ENCODE measurements at regions not wholly inside any gene's neighbourhood (a gene's known extent, or its start where the extent isn't known, plus 50 kb on each side); places are given as distances from the start of the nearest gene placed in this dataset.

GRCh38 chr13:104477261-104477660 is 1411.0 kb upstream of the SLC10A2 start:
- TF ChIP-seq YY1 (IDR thresholded peaks at IDR 0.05; ENCODE audit: low read depth) = no peak

GRCh38 chr13:104473936-104474335 is 1407.7 kb upstream of the SLC10A2 start:
- TF ChIP-seq NFIC (IDR thresholded peaks at IDR 0.05) = no peak
- TF ChIP-seq EP300 (IDR thresholded peaks at IDR 0.05; ENCODE audit: borderline replicate concordance) = no peak
- TF ChIP-seq CEBPB (IDR thresholded peaks at IDR 0.05) = no peak
- TF ChIP-seq RAD21 (IDR thresholded peaks at IDR 0.05; ENCODE audit: low read depth) = no peak
- TF ChIP-seq YY1 (IDR thresholded peaks at IDR 0.05; ENCODE audit: low read depth) = no peak
- TF ChIP-seq FOXM1 (IDR thresholded peaks at IDR 0.05; ENCODE audit: borderline replicate concordance, low read depth) = no peak
- no peak for TF ChIP-seq MAX (IDR thresholded peaks at IDR 0.05)
- TF ChIP-seq REST (IDR thresholded peaks at IDR 0.05; ENCODE audit: low read depth) = no peak
- TF ChIP-seq EGR1 (IDR thresholded peaks at IDR 0.05) = no peak
- TF ChIP-seq TAF1 (IDR thresholded peaks at IDR 0.05; ENCODE audit: low read depth) = no peak
- TF ChIP-seq USF1 (IDR thresholded peaks at IDR 0.05) = no peak
- no peak for TF ChIP-seq TCF12 (IDR thresholded peaks at IDR 0.05; ENCODE audit: low read depth)
- no peak for TF ChIP-seq ZBTB7A (IDR thresholded peaks at IDR 0.05; ENCODE audit: low read depth)
- no peak for TF ChIP-seq TEAD4 (IDR thresholded peaks at IDR 0.05)
- no peak for TF ChIP-seq CREB1 (IDR thresholded peaks at IDR 0.05; ENCODE audit: low read depth)

GRCh38 chr13:104466016-104466415 is 1399.8 kb upstream of the SLC10A2 start:
- TF ChIP-seq TCF12 (IDR thresholded peaks at IDR 0.05; ENCODE audit: low read depth) (no peak), MAX (IDR thresholded peaks at IDR 0.05) (no peak), FOXM1 (IDR thresholded peaks at IDR 0.05; ENCODE audit: borderline replicate concordance, low read depth) (no peak), YY1 (IDR thresholded peaks at IDR 0.05; ENCODE audit: low read depth) (no peak), ZBTB7A (IDR thresholded peaks at IDR 0.05; ENCODE audit: low read depth) (no peak)

GRCh38 chr13:104461049-104461448 is 1394.8 kb upstream of the SLC10A2 start:
- TF ChIP-seq YY1 (IDR thresholded peaks at IDR 0.05; ENCODE audit: low read depth) = no peak
- no peak for TF ChIP-seq TAF1 (IDR thresholded peaks at IDR 0.05; ENCODE audit: low read depth)
- TF ChIP-seq EGR1 (IDR thresholded peaks at IDR 0.05) = no peak
- no peak for TF ChIP-seq FOXM1 (IDR thresholded peaks at IDR 0.05; ENCODE audit: borderline replicate concordance, low read depth)
- TF ChIP-seq MAX (IDR thresholded peaks at IDR 0.05) = no peak
- no peak for TF ChIP-seq RAD21 (IDR thresholded peaks at IDR 0.05; ENCODE audit: low read depth)
- TF ChIP-seq USF1 (IDR thresholded peaks at IDR 0.05) = no peak
- no peak for TF ChIP-seq ZBTB7A (IDR thresholded peaks at IDR 0.05; ENCODE audit: low read depth)
- TF ChIP-seq CREB1 (IDR thresholded peaks at IDR 0.05; ENCODE audit: low read depth) = no peak
- no peak for TF ChIP-seq REST (IDR thresholded peaks at IDR 0.05; ENCODE audit: low read depth)
- no peak for TF ChIP-seq TCF12 (IDR thresholded peaks at IDR 0.05; ENCODE audit: low read depth)
- TF ChIP-seq EP300 (IDR thresholded peaks at IDR 0.05; ENCODE audit: borderline replicate concordance) = no peak
- no peak for TF ChIP-seq TEAD4 (IDR thresholded peaks at IDR 0.05)
- TF ChIP-seq NFIC (IDR thresholded peaks at IDR 0.05) = no peak
- no peak for TF ChIP-seq CEBPB (IDR thresholded peaks at IDR 0.05)

- no peak for TF ChIP-seq USF1 (IDR thresholded peaks at IDR 0.05)
Measured at GRCh38 chr13:104460554-104460953, 1394.3 kb upstream of the SLC10A2 start.

- TF ChIP-seq RAD21 (IDR thresholded peaks at IDR 0.05; ENCODE audit: low read depth) (no peak), TEAD4 (IDR thresholded peaks at IDR 0.05) (no peak), REST (IDR thresholded peaks at IDR 0.05; ENCODE audit: low read depth) (no peak), FOXM1 (IDR thresholded peaks at IDR 0.05; ENCODE audit: borderline replicate concordance, low read depth) (no peak), YY1 (IDR thresholded peaks at IDR 0.05; ENCODE audit: low read depth) (no peak), EP300 (IDR thresholded peaks at IDR 0.05; ENCODE audit: borderline replicate concordance) (no peak), MAX (IDR thresholded peaks at IDR 0.05) (no peak), TAF1 (IDR thresholded peaks at IDR 0.05; ENCODE audit: low read depth) (no peak), NFIC (IDR thresholded peaks at IDR 0.05) (no peak), CREB1 (IDR thresholded peaks at IDR 0.05; ENCODE audit: low read depth) (no peak), CEBPB (IDR thresholded peaks at IDR 0.05) (no peak), USF1 (IDR thresholded peaks at IDR 0.05) (no peak), ZBTB7A (IDR thresholded peaks at IDR 0.05; ENCODE audit: low read depth) (no peak), TCF12 (IDR thresholded peaks at IDR 0.05; ENCODE audit: low read depth) (no peak), EGR1 (IDR thresholded peaks at IDR 0.05) (no peak)
Measured at GRCh38 chr13:104450006-104450405, 1383.8 kb upstream of the SLC10A2 start.
